ENCODE measurements at regions not wholly inside any gene's neighbourhood (a gene's known extent, or its start where the extent isn't known, plus 50 kb on each side); places are given as distances from the start of the nearest gene placed in this dataset.

GRCh38 chr16:9484881-9485280, 393.4 kb downstream of the HAPSTR1 start:
- no peaks in the 10 kb centered on the region for H3K9me3 ChIP-seq (ENCODE audit: insufficient read depth, low read depth, low read length)

GRCh38 chr16:9489835-9490467, 398.5 kb downstream of the HAPSTR1 start:
- no peaks in the 10 kb centered on the region for H4K20me1 ChIP-seq (ENCODE audit: insufficient read depth, low read length, poor library complexity, severe bottlenecking)
- H3K9me3 ChIP-seq (ENCODE audit: insufficient read depth, low read depth, low read length), result no peaks in the 10 kb centered on the region
- no peaks in the 10 kb centered on the region for H3K79me2 ChIP-seq (ENCODE audit: insufficient read depth, low read length)
- H3K9me2 ChIP-seq (replicated peaks; ENCODE audit: low read depth, low read length), result no peaks in the 10 kb centered on the region
- H3K4me3 ChIP-seq (ENCODE audit: low read length, poor library complexity, severe bottlenecking), result no peak overlapping the region
- H3K36me3 ChIP-seq (ENCODE audit: insufficient read depth, low read length), result no peaks in the 10 kb centered on the region
- no peak for TF ChIP-seq EZH2phosphoT487 (IDR thresholded peaks at IDR 0.05; ENCODE audit: borderline replicate concordance)
- TF ChIP-seq, protein P1, sequence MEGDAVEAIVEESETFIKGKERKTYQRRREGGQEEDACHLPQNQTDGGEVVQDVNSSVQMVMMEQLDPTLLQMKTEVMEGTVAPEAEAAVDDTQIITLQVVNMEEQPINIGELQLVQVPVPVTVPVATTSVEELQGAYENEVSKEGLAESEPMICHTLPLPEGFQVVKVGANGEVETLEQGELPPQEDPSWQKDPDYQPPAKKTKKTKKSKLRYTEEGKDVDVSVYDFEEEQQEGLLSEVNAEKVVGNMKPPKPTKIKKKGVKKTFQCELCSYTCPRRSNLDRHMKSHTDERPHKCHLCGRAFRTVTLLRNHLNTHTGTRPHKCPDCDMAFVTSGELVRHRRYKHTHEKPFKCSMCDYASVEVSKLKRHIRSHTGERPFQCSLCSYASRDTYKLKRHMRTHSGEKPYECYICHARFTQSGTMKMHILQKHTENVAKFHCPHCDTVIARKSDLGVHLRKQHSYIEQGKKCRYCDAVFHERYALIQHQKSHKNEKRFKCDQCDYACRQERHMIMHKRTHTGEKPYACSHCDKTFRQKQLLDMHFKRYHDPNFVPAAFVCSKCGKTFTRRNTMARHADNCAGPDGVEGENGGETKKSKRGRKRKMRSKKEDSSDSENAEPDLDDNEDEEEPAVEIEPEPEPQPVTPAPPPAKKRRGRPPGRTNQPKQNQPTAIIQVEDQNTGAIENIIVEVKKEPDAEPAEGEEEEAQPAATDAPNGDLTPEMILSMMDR (conservative IDR thresholded peaks at IDR 0.05; ENCODE audit: low read length), result no peak
- no peak overlapping the region for H2AFZ ChIP-seq (ENCODE audit: low read length)
- H3K4me2 ChIP-seq (ENCODE audit: low read depth, low read length, poor library complexity, severe bottlenecking), result no peak overlapping the region
- H3F3A ChIP-seq (ENCODE audit: low read depth), result no peaks in the 10 kb centered on the region
- H3K27me3 ChIP-seq (ENCODE audit: insufficient read depth, low read length, poor library complexity, severe bottlenecking), result no peaks in the 10 kb centered on the region
- H3K9ac ChIP-seq (ENCODE audit: low read depth, low read length, poor library complexity, severe bottlenecking), result no peak overlapping the region
- H3K4me1 ChIP-seq (ENCODE audit: insufficient read depth, low read length, poor library complexity, severe bottlenecking), result no peaks in the 10 kb centered on the region

More at GRCh38 chr16:9484881-9485280, 393.4 kb downstream of the HAPSTR1 start:
- Histone ChIP-seq H3K9me2 (replicated peaks; ENCODE audit: low read depth, low read length) (no peaks in the 10 kb centered on the region), H3K4me2 (ENCODE audit: low read depth, low read length, poor library complexity, severe bottlenecking) (no peak overlapping the region), H3K4me3 (ENCODE audit: low read length, poor library complexity, severe bottlenecking) (no peak overlapping the region), H3K4me1 (ENCODE audit: insufficient read depth, low read length, poor library complexity, severe bottlenecking) (no peaks in the 10 kb centered on the region), H4K20me1 (ENCODE audit: insufficient read depth, low read length, poor library complexity, severe bottlenecking) (no peaks in the 10 kb centered on the region), H3K79me2 (ENCODE audit: insufficient read depth, low read length) (no peaks in the 10 kb centered on the region), H3K36me3 (ENCODE audit: insufficient read depth, low read length) (no peaks in the 10 kb centered on the region), H3K27me3 (ENCODE audit: insufficient read depth, low read length, poor library complexity, severe bottlenecking) (no peaks in the 10 kb centered on the region), H2AFZ (ENCODE audit: low read length) (no peak overlapping the region), H3F3A (ENCODE audit: low read depth) (no peaks in the 10 kb centered on the region), H3K9ac (ENCODE audit: low read depth, low read length, poor library complexity, severe bottlenecking) (no peak overlapping the region)
- TF ChIP-seq EZH2phosphoT487 (IDR thresholded peaks at IDR 0.05; ENCODE audit: borderline replicate concordance), result no peak
- TF ChIP-seq, protein P1 (conservative IDR thresholded peaks at IDR 0.05; ENCODE audit: low read length), result no peak

DNA sequence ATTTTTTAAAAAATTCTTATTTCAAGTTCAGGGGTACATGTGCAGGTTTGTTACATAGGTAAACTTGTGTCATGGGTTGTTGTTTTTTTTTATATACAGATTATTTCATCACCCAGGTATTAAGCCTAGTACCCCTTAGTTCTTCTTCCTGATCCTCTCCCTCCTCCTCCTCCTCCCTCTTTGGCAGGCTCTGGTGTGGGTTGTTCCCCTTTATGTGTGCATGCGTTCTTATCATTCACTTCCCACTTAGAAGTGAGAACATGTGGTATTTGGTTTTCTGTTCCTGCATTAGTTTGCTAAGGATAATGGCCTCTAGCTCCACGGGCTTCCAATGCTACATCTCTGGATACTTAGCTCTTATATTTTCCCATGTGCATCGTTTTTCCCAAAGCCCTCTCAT, 404.4 kb downstream of the HAPSTR1 start:
- TF ChIP-seq EZH2phosphoT487 (IDR thresholded peaks at IDR 0.05; ENCODE audit: borderline replicate concordance), result no peak
- TF ChIP-seq, protein P1 (conservative IDR thresholded peaks at IDR 0.05; ENCODE audit: low read length), result no peak
- H3K9ac ChIP-seq (ENCODE audit: low read depth, low read length, poor library complexity, severe bottlenecking), result no peak overlapping the region
- H3K9me3 ChIP-seq (ENCODE audit: insufficient read depth, low read depth, low read length), result no peaks in the 10 kb centered on the region
- H3K4me3 ChIP-seq (ENCODE audit: low read length, poor library complexity, severe bottlenecking), result no peak overlapping the region
- H3K79me2 ChIP-seq (ENCODE audit: insufficient read depth, low read length), result no peaks in the 10 kb centered on the region
- H2AFZ ChIP-seq (ENCODE audit: low read length), result no peak overlapping the region
- H3F3A ChIP-seq (ENCODE audit: low read depth), result no peaks in the 10 kb centered on the region
- H3K36me3 ChIP-seq (ENCODE audit: insufficient read depth, low read length), result no peaks in the 10 kb centered on the region
- no peaks in the 10 kb centered on the region for H3K9me2 ChIP-seq (replicated peaks; ENCODE audit: low read depth, low read length)
- no peaks in the 10 kb centered on the region for H3K27me3 ChIP-seq (ENCODE audit: insufficient read depth, low read length, poor library complexity, severe bottlenecking)
- H3K4me2 ChIP-seq (ENCODE audit: low read depth, low read length, poor library complexity, severe bottlenecking), result no peak overlapping the region
- H4K20me1 ChIP-seq (ENCODE audit: insufficient read depth, low read length, poor library complexity, severe bottlenecking), result no peaks in the 10 kb centered on the region
- H3K4me1 ChIP-seq (ENCODE audit: insufficient read depth, low read length, poor library complexity, severe bottlenecking), result no peaks in the 10 kb centered on the region
